ENCODE measurements at regions not wholly inside any gene's neighbourhood (a gene's known extent, or its start where the extent isn't known, plus 50 kb on each side); places are given as distances from the start of the nearest gene placed in this dataset.

- TF ChIP-seq EZH2phosphoT487 (IDR thresholded peaks at IDR 0.05; ENCODE audit: low read depth, severe bottlenecking, unreplicated experiment) (no peak), EZH2 (IDR thresholded peaks at IDR 0.05; ENCODE audit: borderline replicate concordance) (no peak), CTCF (IDR thresholded peaks at IDR 0.05; ENCODE audit: poor library complexity) (no peak)
- WGBS (ENCODE audit: low lambda C conversion rate, missing lambda C conversion rate) = 82% methylated on average over 2 of the region's 2 CpGs
- Histone ChIP-seq H3K36me3 (replicated peaks; ENCODE audit: insufficient read depth, low read depth) (no peaks in the 10 kb centered on the region), H3K9me2 (replicated peaks; ENCODE audit: insufficient read depth) (no peaks in the 10 kb centered on the region), H3K27me3 (no peaks in the 10 kb centered on the region), H3K4me2 (no peak overlapping the region), H2AFZ (no peak overlapping the region), H3K9me3 (ENCODE audit: low read depth) (no peaks in the 10 kb centered on the region), H3K27ac (peak overlapping the region; percentile 68), H3K4me3 (no peak overlapping the region), H3K79me2 (no peaks in the 10 kb centered on the region), H3K4me1 (ENCODE audit: insufficient read depth) (peaks cover 6% of the 10 kb centered on the region), H4K20me1 (ENCODE audit: insufficient read depth, poor library complexity, severe bottlenecking) (no peaks in the 10 kb centered on the region)
- peak; percentile 16 for DNase-seq (ENCODE audit: low spot score)
These were observed 113.5 kb upstream of the MED13 start for GRCh38 chr17:62178579-62178978.

GRCh38 chr17:62172492-62173291 is 107.6 kb upstream of the MED13 start:
- no peak for DNase-seq (ENCODE audit: low spot score)
- H3K36me3 ChIP-seq (replicated peaks; ENCODE audit: insufficient read depth, low read depth) = no peaks in the 10 kb centered on the region

GRCh38 chr17:62167076-62167475 is 102.0 kb upstream of the MED13 start:
- Histone ChIP-seq H3K4me3 (no peak overlapping the region), H3K79me2 (no peaks in the 10 kb centered on the region), H3K27ac (no peak overlapping the region), H4K20me1 (ENCODE audit: insufficient read depth, poor library complexity, severe bottlenecking) (no peaks in the 10 kb centered on the region), H3K9me2 (replicated peaks; ENCODE audit: insufficient read depth) (no peaks in the 10 kb centered on the region), H3K4me2 (no peak overlapping the region), H3K4me1 (ENCODE audit: insufficient read depth) (peaks cover 11% of the 10 kb centered on the region), H3K9me3 (ENCODE audit: low read depth) (no peaks in the 10 kb centered on the region), H3K27me3 (no peaks in the 10 kb centered on the region), H3K36me3 (replicated peaks; ENCODE audit: insufficient read depth, low read depth) (no peaks in the 10 kb centered on the region), H2AFZ (no peak overlapping the region)
- 91% methylated on average over 2 of the region's 2 CpGs for WGBS (ENCODE audit: low lambda C conversion rate, missing lambda C conversion rate)
- no peak for DNase-seq (ENCODE audit: low spot score)
- TF ChIP-seq EZH2 (IDR thresholded peaks at IDR 0.05; ENCODE audit: borderline replicate concordance) (no peak), CTCF (IDR thresholded peaks at IDR 0.05; ENCODE audit: poor library complexity) (no peak), EZH2phosphoT487 (IDR thresholded peaks at IDR 0.05; ENCODE audit: low read depth, severe bottlenecking, unreplicated experiment) (no peak)

More at GRCh38 chr17:62172492-62173291, 107.6 kb upstream of the MED13 start:
- Histone ChIP-seq H3K9me2 (replicated peaks; ENCODE audit: insufficient read depth) (no peaks in the 10 kb centered on the region), H2AFZ (no peak overlapping the region), H4K20me1 (ENCODE audit: insufficient read depth, poor library complexity, severe bottlenecking) (no peaks in the 10 kb centered on the region), H3K79me2 (no peaks in the 10 kb centered on the region), H3K27ac (no peak overlapping the region), H3K4me2 (no peak overlapping the region), H3K9me3 (ENCODE audit: low read depth) (no peaks in the 10 kb centered on the region), H3K4me1 (ENCODE audit: insufficient read depth) (no peaks in the 10 kb centered on the region), H3K27me3 (no peaks in the 10 kb centered on the region), H3K4me3 (no peak overlapping the region)
- 93% methylated on average over 18 of the region's 18 CpGs for WGBS (ENCODE audit: low lambda C conversion rate, missing lambda C conversion rate)
- TF ChIP-seq CTCF (IDR thresholded peaks at IDR 0.05; ENCODE audit: poor library complexity) (no peak), EZH2phosphoT487 (IDR thresholded peaks at IDR 0.05; ENCODE audit: low read depth, severe bottlenecking, unreplicated experiment) (no peak), EZH2 (IDR thresholded peaks at IDR 0.05; ENCODE audit: borderline replicate concordance) (no peak)

All from hepatocyte (in vitro differentiated cells).